ENCODE measurements at regions not wholly inside any gene's neighbourhood (a gene's known extent, or its start where the extent isn't known, plus 50 kb on each side); places are given as distances from the start of the nearest gene placed in this dataset.

- no peak for ATAC-seq (ENCODE audit: low read depth)
Measured at GRCh38 chr20:57892471-57892870, 182.7 kb upstream of the PMEPA1 start.

GRCh38 chr20:57891014-57891413 lies 181.2 kb upstream of the PMEPA1 start:
- TF ChIP-seq, protein P1, sequence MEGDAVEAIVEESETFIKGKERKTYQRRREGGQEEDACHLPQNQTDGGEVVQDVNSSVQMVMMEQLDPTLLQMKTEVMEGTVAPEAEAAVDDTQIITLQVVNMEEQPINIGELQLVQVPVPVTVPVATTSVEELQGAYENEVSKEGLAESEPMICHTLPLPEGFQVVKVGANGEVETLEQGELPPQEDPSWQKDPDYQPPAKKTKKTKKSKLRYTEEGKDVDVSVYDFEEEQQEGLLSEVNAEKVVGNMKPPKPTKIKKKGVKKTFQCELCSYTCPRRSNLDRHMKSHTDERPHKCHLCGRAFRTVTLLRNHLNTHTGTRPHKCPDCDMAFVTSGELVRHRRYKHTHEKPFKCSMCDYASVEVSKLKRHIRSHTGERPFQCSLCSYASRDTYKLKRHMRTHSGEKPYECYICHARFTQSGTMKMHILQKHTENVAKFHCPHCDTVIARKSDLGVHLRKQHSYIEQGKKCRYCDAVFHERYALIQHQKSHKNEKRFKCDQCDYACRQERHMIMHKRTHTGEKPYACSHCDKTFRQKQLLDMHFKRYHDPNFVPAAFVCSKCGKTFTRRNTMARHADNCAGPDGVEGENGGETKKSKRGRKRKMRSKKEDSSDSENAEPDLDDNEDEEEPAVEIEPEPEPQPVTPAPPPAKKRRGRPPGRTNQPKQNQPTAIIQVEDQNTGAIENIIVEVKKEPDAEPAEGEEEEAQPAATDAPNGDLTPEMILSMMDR (IDR thresholded peaks at IDR 0.05; ENCODE audit: poor library complexity, severe bottlenecking), result no peak
- Histone ChIP-seq H3K9me3 (ENCODE audit: severe bottlenecking) (peaks cover 3% of the 10 kb centered on the region), H3K27ac (ENCODE audit: poor library complexity, severe bottlenecking) (no peak overlapping the region), H3K36me3 (ENCODE audit: low read depth) (no peaks in the 10 kb centered on the region), H3K4me1 (ENCODE audit: insufficient read depth, poor library complexity, severe bottlenecking) (no peaks in the 10 kb centered on the region), H3K4me3 (ENCODE audit: severe bottlenecking) (no peak overlapping the region), H3K27me3 (ENCODE audit: insufficient read depth, poor library complexity, severe bottlenecking) (no peaks in the 10 kb centered on the region)
- DNase-seq (ENCODE audit: low spot score) (no peak), ATAC-seq (ENCODE audit: low read depth) (no peak)

More at GRCh38 chr20:57892471-57892870, 182.7 kb upstream of the PMEPA1 start:
- no peak overlapping the region for H3K4me3 ChIP-seq (ENCODE audit: severe bottlenecking)
- no peak overlapping the region for H3K27ac ChIP-seq (ENCODE audit: poor library complexity, severe bottlenecking)
- no peaks in the 10 kb centered on the region for H3K27me3 ChIP-seq (ENCODE audit: insufficient read depth, poor library complexity, severe bottlenecking)
- no peaks in the 10 kb centered on the region for H3K36me3 ChIP-seq (ENCODE audit: low read depth)
- H3K9me3 ChIP-seq (ENCODE audit: severe bottlenecking), result no peaks in the 10 kb centered on the region
- TF ChIP-seq, protein P1 (IDR thresholded peaks at IDR 0.05; ENCODE audit: poor library complexity, severe bottlenecking), result no peak
- H3K4me1 ChIP-seq (ENCODE audit: insufficient read depth, poor library complexity, severe bottlenecking), result no peaks in the 10 kb centered on the region
- peak; percentile 68 for DNase-seq (ENCODE audit: low spot score)

DNA sequence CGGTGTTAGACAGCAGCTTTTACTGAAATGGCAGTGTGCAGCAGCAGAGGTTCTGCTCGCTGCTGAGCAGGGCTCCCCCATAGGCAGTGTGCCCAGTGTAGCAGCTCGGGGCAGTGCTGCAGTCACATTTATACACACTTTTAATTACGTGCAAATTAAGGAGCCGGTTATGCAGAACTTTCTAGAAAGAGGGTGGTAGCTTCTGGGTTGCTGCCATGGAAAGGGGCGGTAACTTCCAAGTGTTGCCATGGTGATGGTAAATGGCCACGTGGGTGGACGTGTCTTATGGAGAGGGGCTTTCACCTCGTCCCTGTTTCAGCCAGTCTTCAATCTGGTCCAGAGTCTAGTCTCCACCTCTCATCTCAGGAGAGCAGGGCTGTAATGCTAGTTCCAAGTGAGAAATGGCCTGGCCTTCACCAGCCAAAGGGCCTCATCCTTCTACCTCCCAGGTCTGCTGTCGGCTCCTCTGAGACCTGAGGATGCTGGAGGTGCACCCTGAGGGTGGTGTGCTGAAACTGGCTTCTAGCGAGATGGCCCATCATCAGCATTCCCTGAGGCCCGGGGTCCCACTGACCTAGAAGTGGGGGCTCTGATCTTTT lies 180.5 kb upstream of the PMEPA1 start:
- Histone ChIP-seq H3K4me3 (ENCODE audit: severe bottlenecking) (no peak overlapping the region), H3K4me1 (ENCODE audit: insufficient read depth, poor library complexity, severe bottlenecking) (no peaks in the 10 kb centered on the region), H3K27ac (ENCODE audit: poor library complexity, severe bottlenecking) (no peak overlapping the region), H3K36me3 (ENCODE audit: low read depth) (no peaks in the 10 kb centered on the region), H3K9me3 (ENCODE audit: severe bottlenecking) (peaks cover 3% of the 10 kb centered on the region), H3K27me3 (ENCODE audit: insufficient read depth, poor library complexity, severe bottlenecking) (no peaks in the 10 kb centered on the region)
- ATAC-seq (ENCODE audit: low read depth) (no peak), DNase-seq (ENCODE audit: low spot score) (peak; percentile 77)
- TF ChIP-seq, protein P1 (IDR thresholded peaks at IDR 0.05; ENCODE audit: poor library complexity, severe bottlenecking), result no peak

- Histone ChIP-seq H3K4me3 (ENCODE audit: severe bottlenecking) (no peak overlapping the region), H3K36me3 (ENCODE audit: low read depth) (no peaks in the 10 kb centered on the region), H3K27me3 (ENCODE audit: insufficient read depth, poor library complexity, severe bottlenecking) (no peaks in the 10 kb centered on the region), H3K4me1 (ENCODE audit: insufficient read depth, poor library complexity, severe bottlenecking) (no peaks in the 10 kb centered on the region), H3K9me3 (ENCODE audit: severe bottlenecking) (peaks cover 3% of the 10 kb centered on the region), H3K27ac (ENCODE audit: poor library complexity, severe bottlenecking) (no peak overlapping the region)
- TF ChIP-seq, protein P1 (IDR thresholded peaks at IDR 0.05; ENCODE audit: poor library complexity, severe bottlenecking), result no peak
- peak; percentile 18 for DNase-seq (ENCODE audit: low spot score)
- no peak for ATAC-seq (ENCODE audit: low read depth)
Measured at GRCh38 chr20:57888591-57888990, 178.8 kb upstream of the PMEPA1 start.

DNA sequence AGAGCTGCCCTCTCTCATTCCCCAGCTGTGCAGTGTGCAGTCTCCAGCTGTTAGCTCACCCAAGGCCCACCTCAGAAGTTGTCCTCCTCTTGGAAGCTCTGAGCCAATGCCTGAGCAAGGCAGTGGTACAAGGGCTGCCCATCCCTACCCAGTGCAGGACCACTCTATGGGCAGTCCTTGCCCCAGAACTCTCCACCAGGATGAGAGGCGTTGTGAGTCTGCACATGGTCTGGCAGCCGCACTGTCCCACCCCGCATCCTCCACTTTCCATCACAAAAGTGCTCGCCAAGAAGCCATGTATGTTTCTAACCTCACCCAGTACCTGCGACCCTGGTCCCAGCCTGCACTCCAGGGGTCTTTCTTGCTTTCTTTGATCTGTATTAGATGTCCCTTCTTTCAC lies 175.1 kb upstream of the PMEPA1 start:
- TF ChIP-seq, protein P1 (IDR thresholded peaks at IDR 0.05; ENCODE audit: poor library complexity, severe bottlenecking), result no peak
- Histone ChIP-seq H3K27ac (ENCODE audit: poor library complexity, severe bottlenecking) (no peak overlapping the region), H3K36me3 (ENCODE audit: low read depth) (no peaks in the 10 kb centered on the region), H3K9me3 (ENCODE audit: severe bottlenecking) (peaks cover 3% of the 10 kb centered on the region), H3K4me3 (ENCODE audit: severe bottlenecking) (no peak overlapping the region), H3K27me3 (ENCODE audit: insufficient read depth, poor library complexity, severe bottlenecking) (no peaks in the 10 kb centered on the region), H3K4me1 (ENCODE audit: insufficient read depth, poor library complexity, severe bottlenecking) (no peaks in the 10 kb centered on the region)
- DNase-seq (ENCODE audit: low spot score) (peak; percentile 60), ATAC-seq (ENCODE audit: low read depth) (no peak)

Measured in RWPE2 (cell line).